GM12878 (cell line): ENCODE measurements at regions not wholly inside any gene's neighbourhood (a gene's known extent, or its start where the extent isn't known, plus 50 kb on each side); places are given as distances from the start of the nearest gene placed in this dataset.

ENCODE experiments used
- ATAC-seq: fragments of 200-7000 bp; cut with Tn5 transposase; 3 replicates; pipeline ENCODE4 v1.9.1; 2020; ENCODE audit warnings: mild to moderate bottlenecking, moderate library complexity
- BruUV-seq: library from RNA; stranded (reverse); fragments of 400-500 nt; replicated peaks from 2 replicates; lab custom pipeline; 2021; lab: Mats Ljungman, UMichigan
- CTCF ChIA-PET: fragments of 300-600 bp; sonication (Branson Sonifier 250); formaldehyde crosslinking; extraction: SDS; loops from one replicate; lab custom pipeline; 2021; ENCODE audit warnings: inconsistent platforms; lab: Yijun Ruan, JAX
- POLR2A ChIA-PET: fragments of 350-600 bp; formaldehyde crosslinking; extraction: SDS; loops from one replicate; lab custom pipeline; 2021; ENCODE audit warnings: inconsistent platforms; lab: Charles Lee
- RAD21 ChIA-PET: fragments of 300-600 bp; sonication (Branson Sonifier 250); formaldehyde crosslinking; loops from one replicate; lab custom pipeline; 2023; ENCODE audit warnings: antibody characterized with exemption; ENCODE audit not compliant: unreplicated experiment; lab: Charles Lee
- SMC1A ChIA-PET: fragments of 300-600 bp; sonication (Branson Sonifier 250); formaldehyde crosslinking; loops from one replicate; lab custom pipeline; 2023; ENCODE audit not compliant: unreplicated experiment, uncharacterized antibody; lab: Charles Lee
- DNase-seq: peaks from one replicate; pipeline ENCODE4 v3.0.0-alpha.2; 2011; ENCODE audit warnings: low read depth, low spot score
- FAIRE-seq: peaks from 3 replicates; lab custom pipeline; 2011; peaks lifted over from hg19 to GRCh38; lab: Jason Lieb, UNC
- H2AFZ ChIP-seq: 2 replicates; pipeline ENCODE4 v1.6.0; 2011; ENCODE audit warnings: low read depth, low read length, control low read depth; ENCODE audit not compliant: control insufficient read depth
- H3K27ac ChIP-seq: 2 replicates; pipeline ENCODE4 v1.5.1; 2011; ENCODE audit warnings: control low read depth; ENCODE audit not compliant: control insufficient read depth, insufficient read depth
- H3K27me3 ChIP-seq, 2 experiments: replicated peaks in 1 of 2; 2 replicates each; pipeline versions ENCODE4 v1.6.0 to v1.6.1; 2011; ENCODE audit warnings: low read length in 1 of 2; ENCODE audit not compliant: control insufficient read depth in 2 of 2, insufficient read depth in 2 of 2
- H3K36me3 ChIP-seq, 2 experiments: 2 replicates each; pipeline ENCODE4 v1.5.1; 2011; ENCODE audit warnings: low read length in 1 of 2; ENCODE audit not compliant: control insufficient read depth in 2 of 2, insufficient read depth in 2 of 2
- H3K4me1 ChIP-seq: 2 replicates; pipeline ENCODE4 v1.6.1; 2011; ENCODE audit warnings: mild to moderate bottlenecking, low read length, moderate library complexity, mixed read lengths; ENCODE audit not compliant: control insufficient read depth, insufficient read depth
- H3K4me2 ChIP-seq: 2 replicates; pipeline ENCODE4 v1.6.0; 2011; ENCODE audit warnings: control low read depth; ENCODE audit not compliant: control insufficient read depth, insufficient read depth
- H3K4me3 ChIP-seq: fragments of 200-600 bp; sonication (generic); 2 replicates; pipeline ENCODE4 v1.5.1; 2016
- H3K79me2 ChIP-seq: 2 replicates; pipeline ENCODE4 v1.6.0; 2011; ENCODE audit warnings: low read length; ENCODE audit not compliant: control insufficient read depth, insufficient read depth
- H3K9ac ChIP-seq: 2 replicates; pipeline ENCODE4 v1.8.0; 2011; ENCODE audit warnings: low read length, control low read depth, mixed read lengths; ENCODE audit not compliant: control insufficient read depth, insufficient read depth
- H3K9me3 ChIP-seq: replicated peaks from 3 replicates; pipeline ENCODE4 v1.5.1; 2011; ENCODE audit warnings: mild to moderate bottlenecking, low read length; ENCODE audit not compliant: control insufficient read depth, insufficient read depth
- H4K20me1 ChIP-seq: 2 replicates; pipeline ENCODE4 v1.6.0; 2011; ENCODE audit not compliant: control insufficient read depth, insufficient read depth
- ATF7 ChIP-seq: fragments of 450-650 bp; IDR thresholded peaks from 2 replicates; pipeline ENCODE4 v1.6.1; 2016; ENCODE audit warnings: low read depth, mild to moderate bottlenecking
- CBX5 ChIP-seq: sonication (generic); IDR thresholded peaks from 2 replicates; pipeline ENCODE4 v1.6.1; 2016; ENCODE audit warnings: low read depth, moderate library complexity, mild to moderate bottlenecking, inconsistent platforms
- CHD1 ChIP-seq: IDR thresholded peaks from 2 replicates; pipeline ENCODE4 v1.6.1; 2012; ENCODE audit warnings: low read depth, low read length, improper control_type of control experiment
- CUX1 ChIP-seq: IDR thresholded peaks from 2 replicates; pipeline ENCODE4 v1.6.1; 2012; ENCODE audit warnings: improper control_type of control experiment, low read depth, low read length; ENCODE audit not compliant: insufficient replicate concordance
- DPF2 ChIP-seq: fragments of 450-650 bp; IDR thresholded peaks from 2 replicates; pipeline ENCODE4 v1.6.1; 2017; ENCODE audit warnings: mild to moderate bottlenecking
- HDGF ChIP-seq: fragments of 450-650 bp; IDR thresholded peaks from 2 replicates; pipeline ENCODE4 v1.6.1; 2016; ENCODE audit warnings: antibody characterized with exemption
- JUND ChIP-seq: IDR thresholded peaks from 2 replicates; pipeline ENCODE4 v1.6.1; 2012; ENCODE audit warnings: low read depth, mild to moderate bottlenecking, low read length, improper control_type of control experiment, moderate library complexity
- MXI1 ChIP-seq: fragments of 150-350 bp; IDR thresholded peaks from 2 replicates; pipeline ENCODE4 v1.6.1; 2011; ENCODE audit warnings: low read depth, mild to moderate bottlenecking, inconsistent platforms, low read length, improper control_type of control experiment
- NFYB ChIP-seq: IDR thresholded peaks from 2 replicates; pipeline ENCODE4 v1.6.1; 2011; ENCODE audit warnings: low read depth, mild to moderate bottlenecking, low read length, improper control_type of control experiment, moderate library complexity; ENCODE audit not compliant: insufficient read depth
- SKIL ChIP-seq: fragments of 450-650 bp; IDR thresholded peaks from 2 replicates; pipeline ENCODE4 v1.6.1; 2017; ENCODE audit warnings: mild to moderate bottlenecking, low read depth, inconsistent platforms; ENCODE audit not compliant: poor library complexity, severe bottlenecking
- TBL1XR1 ChIP-seq: IDR thresholded peaks from 2 replicates; pipeline ENCODE4 v1.6.1; 2012; ENCODE audit warnings: low read depth, low read length, improper control_type of control experiment
- YY1 ChIP-seq: IDR thresholded peaks from 2 replicates; pipeline ENCODE4 v1.6.1; 2011; ENCODE audit warnings: low read depth, mild to moderate bottlenecking, low read length
- ZNF274 ChIP-seq: IDR thresholded peaks from one replicate; pipeline ENCODE4 v1.8.0; 2011; ENCODE audit not compliant: insufficient read length, insufficient read depth
- WGBS: methylation state at CpG from one replicate; pipeline ENCODE4 v1.1.6; 2016; ENCODE audit warnings: low lambda C conversion rate; ENCODE audit not compliant: insufficient replicate concordance, insufficient coverage; ENCODE audit errors: missing lambda C conversion rate; 5-methylcytosine and 5-hydroxymethylcytosine counted together
- in situ Hi-C: fragments of 300-500 bp; cut with MboI; formaldehyde crosslinking; loops from 9 replicates; pipeline ENCODE4 v1.14.3; 2018; ENCODE audit warnings: mixed read lengths
- intact Hi-C: fragments of 100-400 bp; cut with micrococcal nuclease; formaldehyde crosslinking; loops from one replicate; pipeline ENCODE4 v1.14.2; 2022; ENCODE audit not compliant: unreplicated experiment
- TF ChIP-seq, protein P1 (sequence below): fragments of 450-650 bp; IDR thresholded peaks from 2 replicates; pipeline ENCODE4 v1.6.1; 2017; ENCODE audit warnings: low read depth, mild to moderate bottlenecking, moderate library complexity

DNA sequence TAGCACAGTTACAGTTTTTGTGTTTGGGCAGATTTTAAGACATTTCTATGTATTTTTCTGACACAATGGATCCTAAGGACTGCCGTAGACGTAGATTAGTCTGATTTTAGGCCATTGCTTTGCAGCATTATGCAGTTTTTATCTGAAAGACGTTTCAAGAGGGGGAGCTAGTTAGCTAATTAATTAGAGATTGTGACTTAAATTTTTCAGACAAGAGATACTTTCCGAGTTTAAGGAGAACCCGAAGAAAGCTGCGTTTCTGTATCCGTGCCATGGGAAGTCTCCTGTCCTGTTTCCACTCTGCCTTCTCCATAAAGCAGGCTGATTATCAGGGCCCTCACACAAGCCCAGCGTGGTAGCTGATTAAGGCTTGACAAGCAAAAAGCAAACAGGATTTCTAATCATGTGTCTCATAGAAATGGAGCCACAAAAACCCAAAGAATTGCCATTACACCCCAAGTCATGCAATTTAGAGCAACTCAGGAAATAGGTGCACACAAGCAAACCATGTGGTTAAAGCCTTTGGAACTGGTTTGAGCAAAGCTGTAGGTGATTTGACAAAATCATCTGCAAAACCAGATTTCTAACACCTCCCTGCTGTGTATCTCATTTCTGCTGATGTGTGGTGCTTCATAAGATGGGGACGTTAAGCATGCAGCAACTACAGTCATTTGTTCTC lies 808.1 kb downstream of the RNF144A start:
- Histone ChIP-seq H3K4me2 (peak overlapping the region; percentile 11; the same call in 1 of the 2 replicates), H3K79me2 (no peaks in the 10 kb centered on the region), H4K20me1 (no peaks in the 10 kb centered on the region), H3K9me3 (no peaks in the 10 kb centered on the region), H3K4me1 (peaks cover 4% of the 10 kb centered on the region; the same call in 1 of the 2 replicates), H3K27me3 (no peaks in the 10 kb centered on the region; a peak in 1 of 4 replicates), H3K27ac (no peak overlapping the region; the same call in 1 of the 2 replicates), H2AFZ (no peak overlapping the region), H3K4me3 (no peak overlapping the region), H3K9ac (no peak overlapping the region; the same call in 1 of the 2 replicates), H3K36me3 (no peaks in the 10 kb centered on the region)
- ChIA-PET RAD21 (interaction anchor here (0.6 to 5.6 kb wide), 42 partner anchors 10 to 955 kb away, joined by 3 to 31 read pairs (median 4); no protein-coding TSS in a partner anchor), CTCF (interaction anchor here (0.8 to 5.8 kb wide), 18 partner anchors 15 to 818 kb away, joined by 3 to 30 read pairs (median 4); no protein-coding TSS in a partner anchor), POLR2A (interaction anchor here (1.0 to 1.4 kb wide), 6 partner anchors 9 to 957 kb away, joined by 3 to 4 read pairs (median 4); partner anchors contain the start of gene ID2), SMC1A (interaction anchor here (0.6 to 11.5 kb wide), 61 partner anchors 9 to 1774 kb away, joined by 3 to 94 read pairs (median 3); no protein-coding TSS in a partner anchor)
- FAIRE-seq, result peak; percentile 68
- intact Hi-C loops (loop anchor here (2.0 to 10.0 kb wide), 8 partner anchors 102 to 959 kb away; partner anchors contain the start of gene ID2), in situ Hi-C loops (no loop called here)
- 37% methylated on average over 9 of the region's 9 CpGs for WGBS
- BruUV-seq, result no TSS peak
- ATAC-seq, result peak; percentile 51
- peak; percentile 73 for DNase-seq
- TF ChIP-seq, protein P1, sequence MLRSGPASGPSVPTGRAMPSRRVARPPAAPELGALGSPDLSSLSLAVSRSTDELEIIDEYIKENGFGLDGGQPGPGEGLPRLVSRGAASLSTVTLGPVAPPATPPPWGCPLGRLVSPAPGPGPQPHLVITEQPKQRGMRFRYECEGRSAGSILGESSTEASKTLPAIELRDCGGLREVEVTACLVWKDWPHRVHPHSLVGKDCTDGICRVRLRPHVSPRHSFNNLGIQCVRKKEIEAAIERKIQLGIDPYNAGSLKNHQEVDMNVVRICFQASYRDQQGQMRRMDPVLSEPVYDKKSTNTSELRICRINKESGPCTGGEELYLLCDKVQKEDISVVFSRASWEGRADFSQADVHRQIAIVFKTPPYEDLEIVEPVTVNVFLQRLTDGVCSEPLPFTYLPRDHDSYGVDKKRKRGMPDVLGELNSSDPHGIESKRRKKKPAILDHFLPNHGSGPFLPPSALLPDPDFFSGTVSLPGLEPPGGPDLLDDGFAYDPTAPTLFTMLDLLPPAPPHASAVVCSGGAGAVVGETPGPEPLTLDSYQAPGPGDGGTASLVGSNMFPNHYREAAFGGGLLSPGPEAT, result peak; percentile 85
- TF ChIP-seq CUX1, result no peak
- no peak for TF ChIP-seq HDGF
- no peak for TF ChIP-seq TBL1XR1
- TF ChIP-seq CHD1, result no peak; the same call in 1 of the 2 replicates
- TF ChIP-seq MXI1, result peak; percentile 51; the same call in 1 of the 2 replicates
- TF ChIP-seq JUND, result no peak
- peak; percentile 65; the same call in 1 of the 2 replicates for TF ChIP-seq DPF2
- TF ChIP-seq NFYB, result 0 out of 2 replicates have a peak, but pooled peaks have one; percentile 10
- TF ChIP-seq CBX5, result no peak
- no peak for TF ChIP-seq ZNF274
- TF ChIP-seq ATF7, result peak; percentile 65
- TF ChIP-seq YY1, result no peak
- TF ChIP-seq SKIL, result peak; percentile 36
